GM19452 (cell line): ENCODE measurements at regions not wholly inside any gene's neighbourhood (a gene's known extent, or its start where the extent isn't known, plus 50 kb on each side); places are given as distances from the start of the nearest gene placed in this dataset.
"Not testable (repeated sequence)": the region's sequence is repeated elsewhere in the genome, so short reads cannot be mapped to it uniquely, and the experiment has no call there.

Experiments used
- ATAC-seq: cut with Tn5 transposase; IDR thresholded peaks from one replicate; pipeline ENCODE4 v1.9.1; 2021; ENCODE audit not compliant: unreplicated experiment

DNA sequence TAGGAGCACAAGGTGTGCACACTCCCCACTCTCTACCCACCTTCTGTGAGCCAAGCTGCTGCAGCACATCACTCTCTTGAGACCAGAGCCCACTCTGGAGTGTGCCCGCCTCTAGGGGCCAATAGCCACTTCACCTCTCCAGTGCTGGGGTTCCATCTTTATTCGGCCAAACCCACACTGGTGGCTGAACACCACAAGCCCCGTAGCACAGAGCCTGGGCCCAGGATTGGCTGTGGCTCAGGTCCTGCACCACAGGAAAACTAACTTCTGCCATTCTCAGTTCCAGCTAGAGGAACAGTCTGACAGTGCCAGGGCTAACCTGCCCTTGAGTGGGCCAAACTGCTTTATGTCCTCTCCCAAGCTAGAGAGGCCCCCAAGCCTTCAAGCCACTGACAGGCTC, 111.0 kb upstream of the TOX3 start:
- ATAC-seq, result no peak

DNA sequence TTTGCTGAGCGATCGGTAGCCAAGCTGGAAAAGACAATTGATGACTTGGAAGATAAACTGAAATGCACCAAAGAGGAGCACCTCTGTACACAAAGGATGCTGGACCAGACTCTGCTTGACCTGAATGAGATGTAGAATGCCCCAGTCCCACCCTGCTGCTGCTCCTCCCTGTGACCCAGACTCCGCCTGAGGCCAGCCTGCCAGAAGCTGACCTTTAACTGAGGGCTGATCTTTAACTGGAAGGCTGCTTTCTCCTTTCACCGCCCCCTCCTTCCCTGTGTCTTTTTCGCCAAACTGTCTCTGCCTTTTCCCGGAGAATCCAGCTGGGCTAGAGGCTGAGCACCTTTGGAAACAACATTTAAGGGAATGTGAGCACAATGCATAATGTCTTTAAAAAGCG, 109.0 kb upstream of the TOX3 start:
- not testable (repeated sequence) for ATAC-seq

DNA sequence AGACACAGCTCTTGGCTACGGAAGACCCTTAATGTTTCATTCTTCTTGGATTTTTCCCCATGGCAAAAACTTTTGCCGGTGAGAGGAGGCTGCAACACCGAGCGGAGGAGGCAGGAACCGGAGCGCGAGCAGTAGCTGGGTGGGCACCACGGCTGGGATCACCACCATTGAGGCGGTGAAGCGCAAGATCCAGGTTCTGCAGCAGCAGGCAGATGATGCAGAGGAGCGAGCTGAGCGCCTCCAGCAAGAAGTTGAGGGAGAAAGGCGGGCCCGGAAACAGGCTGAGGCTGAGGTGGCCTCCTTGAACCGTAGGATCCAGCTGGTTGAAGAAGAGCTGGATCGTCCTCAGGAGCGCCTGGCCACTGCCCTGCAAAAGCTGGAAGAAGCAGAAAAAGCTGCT, 108.2 kb upstream of the TOX3 start:
- ATAC-seq, result not testable (repeated sequence)

DNA sequence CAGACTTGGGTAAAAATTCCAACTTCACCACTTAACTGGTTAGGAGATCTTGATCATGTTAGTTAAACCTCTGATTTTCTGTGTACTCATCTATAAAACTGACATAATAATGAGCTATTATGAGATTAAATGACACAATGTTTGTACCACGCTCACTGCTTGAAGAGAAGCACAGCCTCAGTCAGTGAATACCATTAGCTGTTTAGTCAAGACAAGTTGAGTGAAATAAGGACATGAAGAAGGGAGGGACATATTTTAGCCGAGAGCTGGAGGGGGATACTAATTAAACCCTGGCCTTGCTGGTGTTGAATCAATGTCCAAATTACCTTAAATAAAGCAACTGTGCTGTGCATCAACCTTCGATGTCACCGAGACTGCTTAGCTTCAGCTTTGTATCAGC, 105.1 kb upstream of the TOX3 start:
- no peak for ATAC-seq

DNA sequence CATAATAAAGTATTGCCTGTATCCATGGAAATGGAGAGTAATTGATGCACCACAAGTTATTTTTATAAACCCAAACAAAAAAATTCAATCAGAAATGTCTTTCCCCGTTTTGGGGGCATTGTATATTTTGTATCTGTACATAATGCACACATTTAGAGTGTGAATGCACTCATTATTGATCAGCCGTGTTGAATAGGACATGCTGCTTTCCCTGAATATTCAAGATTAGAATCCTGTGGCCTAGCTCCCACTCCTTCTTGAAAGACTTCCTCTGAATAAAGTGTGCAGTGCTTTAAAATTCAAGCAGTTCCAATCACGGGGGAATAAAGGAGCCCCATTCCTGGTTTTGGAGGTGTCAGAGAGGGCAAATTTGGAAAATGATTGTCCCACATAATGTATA, 103.8 kb upstream of the TOX3 start:
- no peak for ATAC-seq

DNA sequence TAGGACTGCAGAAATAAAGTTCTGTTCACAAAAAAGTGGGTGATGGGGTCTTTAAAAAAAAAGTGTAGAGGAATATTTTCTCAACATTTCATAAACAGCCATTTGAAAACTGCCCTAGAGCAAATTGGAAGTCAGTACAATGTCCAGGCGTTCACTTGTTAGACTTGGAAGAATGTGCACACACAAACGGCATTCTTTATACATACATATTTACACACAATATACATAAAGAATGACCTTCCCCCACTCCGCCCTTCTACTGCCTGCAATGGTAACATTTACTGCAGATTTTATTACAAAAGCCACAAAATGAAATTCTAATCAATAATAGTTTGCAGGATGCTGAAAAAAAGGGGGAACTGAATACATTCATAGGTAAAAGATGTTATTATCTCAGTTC, 103.4 kb upstream of the TOX3 start:
- no peak for ATAC-seq

DNA sequence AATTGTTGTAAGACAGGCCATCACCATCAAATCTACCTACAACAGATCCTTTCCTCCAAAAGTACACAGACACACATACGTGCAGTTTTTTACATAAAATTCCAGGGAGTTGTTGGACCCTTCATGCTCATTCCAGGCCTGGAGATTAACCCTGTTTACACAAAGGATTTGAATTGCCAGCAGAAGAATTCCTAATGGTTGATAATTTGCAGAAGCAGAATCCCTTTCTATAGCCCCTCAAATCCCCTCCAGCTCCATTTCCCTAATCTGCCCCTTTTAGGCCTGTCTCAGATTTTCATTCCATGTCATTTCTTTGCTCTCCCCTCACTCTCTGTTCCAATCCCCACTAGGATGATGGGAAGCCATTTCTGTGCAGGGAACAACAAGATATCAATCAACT, 102.9 kb upstream of the TOX3 start:
- ATAC-seq, result no peak

DNA sequence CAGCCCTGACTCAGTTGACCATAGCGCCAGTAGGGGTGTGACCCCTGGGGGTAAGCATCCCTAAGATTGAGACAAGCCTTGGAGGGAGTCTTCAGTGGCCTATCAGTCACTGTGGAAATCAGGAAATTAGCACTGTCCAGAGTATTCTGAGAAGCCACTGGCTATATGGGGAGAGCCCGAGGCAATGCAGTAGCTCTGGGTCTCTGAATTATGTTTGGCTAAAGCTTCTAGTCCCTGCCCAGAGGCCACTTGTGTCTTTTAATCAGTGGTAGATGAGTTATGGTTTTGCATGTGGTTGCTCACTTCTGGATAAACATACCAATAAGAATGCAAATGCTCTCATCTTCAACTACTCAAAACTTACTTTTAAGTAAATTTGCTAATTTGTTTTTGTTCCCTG, 100.6 kb upstream of the TOX3 start:
- no peak for ATAC-seq

DNA sequence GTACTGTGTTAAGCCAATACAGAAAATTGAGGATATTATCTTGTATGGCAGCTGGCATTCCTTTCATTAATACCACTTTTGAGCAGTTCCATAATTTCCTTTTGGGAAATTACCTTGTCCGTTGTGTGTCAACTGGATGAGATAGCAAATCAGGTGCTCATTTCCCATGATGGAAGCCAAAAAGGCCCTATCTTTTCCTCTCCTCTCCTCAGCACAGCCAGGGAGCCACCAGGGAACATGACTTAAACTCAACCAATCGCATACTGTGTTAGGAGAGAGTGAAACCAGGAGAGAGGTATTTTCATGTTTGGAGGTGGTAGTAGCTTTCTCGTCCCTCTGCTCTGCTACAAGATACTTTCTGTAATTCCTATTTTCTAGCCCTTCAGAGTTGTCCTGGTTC, 96.1 kb upstream of the TOX3 start:
- ATAC-seq, result no peak

DNA sequence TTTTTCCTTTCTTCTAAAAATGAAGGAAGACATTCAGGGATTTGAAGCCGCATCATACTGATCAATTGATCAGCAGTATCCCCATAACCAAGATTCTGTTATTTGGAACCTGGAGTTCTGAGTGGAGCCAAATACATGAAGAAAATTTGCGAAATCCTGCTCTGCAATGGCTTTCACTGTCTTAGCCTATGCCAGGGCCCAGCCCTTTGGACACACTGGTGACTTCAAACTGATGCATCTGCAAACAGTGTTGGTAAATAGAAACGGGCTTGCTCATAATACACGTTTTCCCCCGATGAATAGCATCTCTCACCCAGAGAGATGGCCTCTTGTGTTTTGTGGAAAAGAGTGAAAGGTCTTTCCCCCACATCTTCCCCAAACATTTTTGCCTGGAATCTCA, 87.6 kb upstream of the TOX3 start:
- ATAC-seq, result no peak

DNA sequence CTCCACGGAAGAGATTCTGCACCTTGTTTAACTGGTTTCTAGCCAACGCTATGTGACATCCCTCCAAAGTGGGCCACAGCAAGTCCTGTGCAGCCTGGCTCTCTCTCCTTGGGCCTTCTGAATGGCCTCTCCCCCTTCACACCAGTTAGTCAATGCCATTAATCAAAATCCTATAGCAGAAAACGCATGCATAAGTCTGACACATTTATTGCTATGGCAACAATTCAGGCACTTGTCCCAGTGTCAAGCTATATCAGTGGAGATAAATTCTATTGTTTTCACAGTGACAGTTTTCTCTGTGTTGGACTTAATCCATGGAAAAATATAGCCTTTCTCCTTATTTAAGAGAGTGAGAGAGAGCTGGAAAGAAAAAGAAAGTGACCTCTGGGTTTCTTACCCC, 87.2 kb upstream of the TOX3 start:
- ATAC-seq, result no peak

DNA sequence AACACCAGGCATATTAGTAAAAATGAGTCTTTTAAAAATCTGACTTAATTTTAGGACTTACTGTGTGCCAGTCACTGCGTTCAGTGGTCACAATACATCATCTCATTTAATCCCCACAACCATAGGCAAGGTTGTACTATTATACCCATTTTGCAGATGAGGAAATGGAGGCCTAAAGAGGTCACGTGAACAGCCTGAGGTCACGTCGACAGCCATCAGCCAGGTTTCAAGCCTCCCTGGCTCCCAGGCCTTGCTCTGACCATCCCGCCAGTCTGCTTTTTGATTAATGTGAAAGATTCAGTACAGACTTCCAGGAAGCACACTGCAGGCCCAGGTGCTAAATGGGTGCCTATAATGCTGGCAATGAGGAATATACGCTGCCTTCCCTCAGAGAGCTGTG, 86.3 kb upstream of the TOX3 start:
- ATAC-seq, result no peak

DNA sequence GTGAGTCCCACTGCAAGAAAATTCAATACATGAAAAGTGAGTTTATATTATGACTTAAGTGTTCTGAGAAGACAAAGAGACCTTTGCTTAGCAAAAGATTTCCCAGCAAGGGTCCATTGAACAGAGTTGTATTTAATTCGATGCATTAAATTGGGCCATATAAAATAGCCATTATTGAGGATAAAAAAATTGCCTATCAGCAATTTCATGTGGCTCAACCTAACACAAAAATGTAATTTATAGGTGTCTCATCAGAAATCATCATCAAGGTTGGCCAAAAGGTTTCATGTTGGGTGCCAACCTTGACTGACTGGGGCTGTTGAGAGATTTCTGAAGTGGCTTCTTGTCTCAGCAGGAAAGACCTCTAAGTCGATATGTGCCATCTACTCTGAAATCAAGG, 84.8 kb upstream of the TOX3 start:
- no peak for ATAC-seq

DNA sequence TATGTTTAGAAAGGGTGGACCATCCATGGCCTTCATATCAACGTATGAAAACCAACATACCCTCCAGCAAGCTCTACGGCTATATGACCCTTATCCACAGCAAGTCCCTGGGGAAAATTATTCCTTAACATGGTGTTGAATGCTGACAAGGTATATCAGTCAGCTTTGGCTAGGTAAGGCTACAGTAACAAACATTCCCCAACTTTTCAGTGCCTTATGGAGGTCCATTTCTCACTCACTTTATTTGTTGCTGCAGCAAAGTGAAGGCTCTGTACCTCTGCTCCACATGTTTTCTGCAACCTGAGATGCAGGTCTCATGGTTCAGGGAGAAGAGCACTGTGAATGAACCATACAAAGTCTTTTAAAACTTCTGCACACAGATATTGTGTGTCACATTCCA, 83.8 kb upstream of the TOX3 start:
- no peak for ATAC-seq

DNA sequence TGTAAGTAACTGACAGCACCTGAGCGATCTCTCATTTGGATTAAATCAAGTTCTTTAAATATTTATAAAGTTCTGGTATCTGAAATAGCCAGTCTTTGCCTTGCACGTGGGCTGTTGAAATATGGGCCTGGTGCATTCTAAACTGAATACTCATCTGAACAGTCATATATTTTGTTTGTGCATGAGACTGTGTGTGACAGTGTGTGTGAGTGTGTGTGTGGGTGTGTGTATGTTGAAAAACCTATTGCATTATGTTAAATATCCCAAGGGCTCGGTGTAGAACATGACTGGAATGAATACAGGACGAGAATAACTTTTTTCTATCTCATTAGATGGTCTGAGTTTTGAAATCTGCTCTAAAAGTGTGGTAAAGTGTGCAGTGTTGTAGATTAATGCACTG, 82.4 kb upstream of the TOX3 start:
- no peak for ATAC-seq

DNA sequence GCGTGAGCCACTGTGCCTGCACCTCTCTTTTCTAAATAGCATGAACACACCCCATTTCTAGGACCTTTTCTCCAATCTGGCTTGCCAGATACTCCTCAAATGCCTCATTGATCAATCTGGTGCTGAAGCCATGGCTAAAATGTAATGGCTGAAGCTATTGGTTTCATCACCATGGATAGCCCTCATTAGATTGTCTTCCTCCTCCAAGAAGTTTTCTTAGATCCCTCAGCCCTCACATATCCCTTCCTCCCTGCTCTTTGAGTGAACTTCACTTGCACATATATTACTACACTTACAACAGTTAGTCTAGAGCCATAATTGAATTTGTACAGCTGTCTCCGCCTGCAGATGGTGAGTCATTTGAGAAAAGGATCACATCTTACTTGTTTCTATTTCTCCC, 77.9 kb upstream of the TOX3 start:
- no peak for ATAC-seq

DNA sequence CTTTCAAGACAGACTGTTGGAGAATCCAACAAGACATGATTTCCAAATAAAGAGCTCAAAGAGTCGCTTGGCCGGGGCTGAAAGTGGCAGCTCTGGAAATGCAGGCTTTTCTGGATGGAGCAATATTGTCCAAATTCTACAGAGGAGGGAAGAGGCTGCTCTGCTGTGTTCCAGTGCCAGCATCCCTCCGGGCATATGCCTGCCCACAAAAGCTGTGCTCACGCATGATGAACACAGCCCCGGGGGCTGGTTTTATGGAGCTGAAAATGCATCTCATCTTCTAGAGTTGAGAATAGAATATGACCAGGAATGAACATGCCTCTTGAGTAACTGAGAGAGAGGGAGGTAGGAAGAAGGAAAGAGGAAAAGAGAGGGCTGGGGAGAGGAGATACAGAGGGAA, 74.7 kb upstream of the TOX3 start:
- no peak for ATAC-seq

DNA sequence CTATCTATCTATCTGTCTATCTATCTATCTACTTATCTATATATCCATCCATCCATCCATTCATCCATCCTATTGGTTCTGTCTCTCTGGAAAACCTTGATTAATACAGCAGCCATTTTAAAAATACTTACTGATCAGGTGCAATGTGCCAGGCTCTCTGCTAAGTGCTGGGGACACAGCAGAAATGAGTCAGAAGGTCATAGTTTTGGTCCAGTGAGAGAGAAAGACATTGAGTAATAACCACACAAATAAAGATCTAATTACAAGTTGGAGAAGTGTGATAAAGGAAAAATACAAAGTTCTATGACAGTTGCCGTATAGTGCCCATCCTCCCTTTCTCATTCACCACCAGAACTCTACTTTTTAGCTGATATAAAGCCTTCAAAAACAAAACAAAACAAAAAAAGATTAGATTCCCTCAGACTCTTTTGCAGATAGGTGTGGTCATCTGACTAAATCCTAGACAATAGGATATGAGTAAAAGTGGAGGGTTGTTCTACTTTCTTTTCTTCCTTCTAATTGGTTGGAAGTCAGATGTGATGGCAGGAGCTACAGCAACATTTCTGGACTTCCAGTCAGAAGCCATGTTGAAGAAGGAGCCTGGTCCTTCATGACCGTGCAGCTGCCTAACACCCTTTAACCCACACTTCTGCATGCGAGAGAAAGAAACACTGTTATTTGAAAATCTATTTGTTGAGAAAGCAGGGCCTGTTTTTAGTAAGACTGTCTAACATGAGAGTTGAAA, 72.0 kb upstream of the TOX3 start:
- ATAC-seq, result no peak

DNA sequence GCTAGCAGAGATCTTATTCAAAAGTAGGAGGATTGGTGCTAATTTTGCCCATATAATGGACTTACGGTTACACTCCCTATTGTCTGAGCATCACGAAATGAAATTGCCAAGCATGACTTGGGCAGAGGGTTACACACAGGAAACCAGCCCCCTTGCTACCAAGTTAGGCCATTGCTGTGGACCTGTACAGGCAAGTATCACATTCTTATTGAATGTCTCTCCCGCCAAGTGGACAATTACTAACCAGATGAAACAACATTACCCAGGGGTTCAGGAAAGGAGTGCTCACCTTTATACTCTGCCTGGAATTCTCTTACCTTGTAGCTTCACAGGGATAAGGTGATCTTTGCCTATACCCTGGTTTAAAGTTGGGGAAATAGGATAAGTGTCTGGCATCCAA, 70.6 kb upstream of the TOX3 start:
- no peak for ATAC-seq

DNA sequence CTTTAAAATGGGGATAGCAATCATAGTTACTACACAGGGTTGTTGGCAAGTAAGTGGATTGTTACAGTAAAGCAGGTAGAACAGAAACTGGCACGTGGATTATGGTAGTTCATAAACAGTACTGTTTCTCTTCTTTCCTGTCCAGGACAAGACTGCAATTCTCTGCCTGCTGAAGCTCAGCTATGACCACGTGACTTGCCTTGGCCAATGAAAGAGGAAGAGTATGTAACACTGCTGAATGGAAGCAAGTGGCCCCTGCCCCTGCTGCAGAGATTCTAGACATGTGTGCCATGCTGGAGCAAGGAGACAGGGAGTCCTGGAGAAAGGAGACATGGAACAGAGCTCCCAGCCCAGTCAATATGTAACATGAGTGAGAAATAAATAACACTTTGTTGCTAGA, 66.6 kb upstream of the TOX3 start:
- no peak for ATAC-seq

DNA sequence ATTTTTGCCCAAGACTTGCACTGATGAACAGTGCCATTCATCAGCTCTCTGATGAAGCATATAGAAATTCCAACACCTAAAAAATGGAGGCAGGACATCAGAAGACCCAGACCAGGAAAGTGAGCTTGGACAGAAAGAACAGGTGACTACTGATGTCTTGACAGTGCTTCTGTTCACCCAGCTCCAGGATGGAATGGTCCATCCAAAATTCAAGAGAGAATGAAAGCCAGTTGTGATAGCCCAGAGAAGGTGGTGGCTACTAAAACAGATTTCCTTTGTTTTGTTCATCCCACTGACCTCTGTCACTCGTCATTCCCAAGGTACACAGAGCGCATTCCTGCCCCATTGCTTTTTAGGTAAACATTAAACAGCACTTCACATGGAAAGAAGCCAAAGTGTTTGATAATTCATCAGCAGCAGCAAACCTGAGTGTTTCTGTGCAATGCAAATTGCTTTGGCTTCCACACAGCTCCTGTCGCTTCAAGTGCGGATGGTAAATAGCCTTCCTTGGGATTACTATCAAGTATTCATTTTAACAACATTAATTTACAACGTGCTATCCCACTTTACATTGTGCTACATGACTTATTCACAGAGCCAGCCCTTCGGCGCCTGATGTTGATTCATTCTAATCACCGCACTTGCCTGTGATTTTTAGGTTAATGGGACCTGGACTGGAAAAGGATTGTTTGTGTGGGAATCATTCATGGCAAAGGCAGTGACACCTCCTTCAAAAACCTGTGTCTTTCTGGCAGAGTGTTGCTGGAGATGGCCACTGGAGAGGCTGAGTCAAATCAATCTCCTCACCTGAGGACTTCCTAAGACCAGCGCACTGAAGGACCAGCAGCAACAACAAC, 65.1 kb upstream of the TOX3 start:
- ATAC-seq, result no peak

DNA sequence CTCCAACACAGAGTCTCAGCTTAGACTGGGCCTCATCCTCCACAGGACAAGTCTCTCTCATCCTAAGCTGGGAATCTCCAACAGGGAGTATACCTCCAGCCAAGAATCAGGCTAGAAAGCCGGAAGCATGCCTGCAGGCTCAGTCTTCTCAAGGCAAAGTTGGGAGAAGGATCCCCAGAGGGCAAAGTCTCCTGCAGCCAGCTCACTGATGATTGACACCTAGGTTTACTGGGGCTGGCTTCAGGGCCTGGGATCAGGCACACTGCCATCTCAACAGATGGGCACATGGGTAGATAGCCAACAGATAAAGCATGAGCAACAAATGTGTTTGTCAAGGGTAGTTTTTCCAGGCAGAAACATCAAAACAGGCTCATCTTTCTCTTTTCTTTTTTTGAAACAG, 56.1 kb upstream of the TOX3 start:
- no peak for ATAC-seq
